K562 (cell line): ENCODE measurements at regions not wholly inside any gene's neighbourhood (a gene's known extent, or its start where the extent isn't known, plus 50 kb on each side); places are given as distances from the start of the nearest gene placed in this dataset.
A peak's percentile ranks its signal among the peaks of the same experiment; 100 is the strongest.

Source experiments
- ATAC-seq: fragments of 200-7000 bp; cut with Tn5 transposase; 3 replicates; pipeline ENCODE4 v1.9.1; 2020; ENCODE audit warnings: moderate library complexity
- BruUV-seq: library from RNA; stranded (reverse); fragments of 400-500 nt; replicated peaks from 2 replicates; lab custom pipeline; 2021; lab: Mats Ljungman, UMichigan
- CTCF ChIA-PET: fragments of 300-600 bp; formaldehyde crosslinking; extraction: SDS; loops from one replicate; lab custom pipeline; 2021; ENCODE audit warnings: low intra/inter-chr PET ratio; lab: Yijun Ruan, JAX
- POLR2A ChIA-PET: fragments of 300-600, 350-650 bp; sonication (Branson Sonifier 250); formaldehyde crosslinking; extraction: SDS; loops from one replicate; lab custom pipeline; 2021; ENCODE audit warnings: antibody characterized with exemption, inconsistent platforms; lab: Yijun Ruan, JAX
- DNase-seq, 4 experiments: peaks; one replicate each; pipeline versions ENCODE4 v3.0.0 to v3.0.0-alpha.2; 2011 to 2018; ENCODE audit warnings: low spot score in 3 of 4, mixed read lengths in 3 of 4; ENCODE audit errors: extremely low read depth in 1 of 4
- FAIRE-seq: peaks from 2 replicates; lab custom pipeline; 2011; peaks lifted over from hg19 to GRCh38; lab: Jason Lieb, UNC
- H2AFZ ChIP-seq: 2 replicates; pipeline ENCODE4 v1.6.0; 2011; ENCODE audit warnings: low read depth, low read length, control low read depth, inconsistent platforms
- H3K27ac ChIP-seq: fragments of 200-600 bp; 3 replicates; pipeline ENCODE4 v1.8.0; 2011; ENCODE audit warnings: low read depth, mild to moderate bottlenecking, control low read depth, inconsistent platforms, low read length, moderate library complexity, mixed read lengths; ENCODE audit errors: extremely low read depth
- H3K27me3 ChIP-seq, 2 experiments: fragments of 300-600 bp in 1 of 2; 2 replicates in 1 of 2; 3 replicates in 1 of 2; pipeline versions ENCODE4 v1.6.0 to v1.8.0; 2011; ENCODE audit warnings: inconsistent platforms in 2 of 2, low read length in 2 of 2, mild to moderate bottlenecking in 1 of 2, mixed read lengths in 1 of 2, moderate library complexity in 1 of 2; ENCODE audit not compliant: control insufficient read depth in 2 of 2, insufficient read depth in 2 of 2
- H3K36me3 ChIP-seq: fragments of 300-600 bp; 3 replicates; pipeline ENCODE4 v1.8.0; 2011; ENCODE audit warnings: mild to moderate bottlenecking, low read length, inconsistent platforms; ENCODE audit not compliant: control insufficient read depth, insufficient read depth
- H3K4me1 ChIP-seq, 2 experiments: fragments of 200-600 bp in 1 of 2; replicated peaks in 1 of 2; 2 replicates in 1 of 2; 3 replicates in 1 of 2; pipeline versions ENCODE4 v1.5.1 to v1.8.0; 2011; ENCODE audit warnings: inconsistent platforms in 2 of 2, low read length in 2 of 2, mild to moderate bottlenecking in 1 of 2, mixed read lengths in 1 of 2, moderate library complexity in 1 of 2; ENCODE audit not compliant: control insufficient read depth in 2 of 2, insufficient read depth in 2 of 2
- H3K4me2 ChIP-seq: 2 replicates; pipeline ENCODE4 v1.6.1; 2011; ENCODE audit warnings: low read length, control low read depth, inconsistent platforms, mixed read lengths; ENCODE audit not compliant: insufficient read depth
- H3K4me3 ChIP-seq: fragments of 200-600 bp; sonication (generic), shearing (Covaris generic); 2 replicates; pipeline ENCODE4 v1.5.1; 2016; ENCODE audit warnings: control low read depth, inconsistent platforms
- H3K79me2 ChIP-seq: fragments of 200-600 bp; 3 replicates; pipeline ENCODE4 v1.8.0; 2011; ENCODE audit warnings: low read length, inconsistent platforms; ENCODE audit not compliant: control insufficient read depth, insufficient read depth
- H3K9ac ChIP-seq, 2 experiments: 2 replicates each; pipeline versions ENCODE4 v1.6.0 to v1.6.1; 2011; ENCODE audit warnings: low read depth in 2 of 2, low read length in 2 of 2, control low read depth in 1 of 2, inconsistent platforms in 1 of 2, mild to moderate bottlenecking in 1 of 2, mixed read lengths in 1 of 2; ENCODE audit not compliant: insufficient read depth in 1 of 2
- H3K9me1 ChIP-seq: one replicate; pipeline ENCODE4 v1.6.0; 2011; ENCODE audit warnings: inconsistent platforms, mild to moderate bottlenecking, low read length, moderate library complexity; ENCODE audit not compliant: control insufficient read depth, insufficient read depth
- H3K9me3 ChIP-seq: replicated peaks from 2 replicates; pipeline ENCODE4 v1.5.1; 2011; ENCODE audit warnings: low read depth, low read length, inconsistent platforms; ENCODE audit not compliant: control insufficient read depth, insufficient read depth
- H4K20me1 ChIP-seq: replicated peaks from 2 replicates; pipeline ENCODE4 v1.6.1; 2011; ENCODE audit warnings: low read length, inconsistent platforms, mixed read lengths; ENCODE audit not compliant: control insufficient read depth, insufficient read depth
- POLR2G ChIP-seq: fragments of 200-400 bp; formaldehyde crosslinking; IDR thresholded peaks from 2 replicates; pipeline ENCODE4 v1.6.1; 2017; ENCODE audit warnings: low read depth, mild to moderate bottlenecking, antibody characterized with exemption, low read length, moderate library complexity
- RFX1 ChIP-seq: fragments of 450-650 bp; IDR thresholded peaks from 2 replicates; pipeline ENCODE4 v1.6.1; 2016; ENCODE audit warnings: mild to moderate bottlenecking, moderate library complexity
- ZNF655 ChIP-seq: fragments of 250-450 bp; sonication (Bioruptor Pico); IDR thresholded peaks from 2 replicates; pipeline ENCODE4 v1.5.0; 2021
- ZZZ3 ChIP-seq: fragments of 450-650 bp; IDR thresholded peaks from 2 replicates; pipeline ENCODE4 v1.6.1; 2016; ENCODE audit warnings: antibody characterized with exemption, mild to moderate bottlenecking, moderate library complexity
- WGBS: fragments of 100-300 bp; shearing (Covaris generic); methylation state at CpG from one replicate; pipeline ENCODE4 v1.1.6; 2016; ENCODE audit warnings: low coverage, mixed read lengths; ENCODE audit not compliant: insufficient coverage; ENCODE audit errors: missing lambda C conversion rate; 5-methylcytosine and 5-hydroxymethylcytosine counted together
- in situ Hi-C: fragments of 300-500 bp; cut with MboI; formaldehyde crosslinking; loops from 4 replicates; pipeline ENCODE4 v1.15.0; 2018; ENCODE audit warnings: inconsistent platforms, mixed read lengths
- intact Hi-C: fragments of 100-400 bp; cut with micrococcal nuclease; formaldehyde crosslinking; loops from 2 replicates; pipeline ENCODE4 v1.14.2; 2022

GRCh38 chr4:68736813-68737212 is 66.4 kb upstream of the UGT2B15 start:
- Histone ChIP-seq H3K4me2 (no peak overlapping the region), H3K36me3 (no peaks in the 10 kb centered on the region), H3K9me1 (no peaks in the 10 kb centered on the region), H3K27me3 (no peaks in the 10 kb centered on the region), H4K20me1 (no peaks in the 10 kb centered on the region), H3K9me3 (no peaks in the 10 kb centered on the region), H3K4me1 (no peaks in the 10 kb centered on the region), H3K9ac (no peak overlapping the region), H3K27ac (no peak overlapping the region), H3K4me3 (no peak overlapping the region), H2AFZ (no peak overlapping the region), H3K79me2 (no peaks in the 10 kb centered on the region)
- ATAC-seq: no peak
- no peak for DNase-seq
- TF ChIP-seq ZZZ3: no peak
- TF ChIP-seq ZNF655 (CRISPR knock-in tag): no peak
- 0% methylated on average over 1 of the region's 1 CpG for WGBS
- in situ Hi-C loops (no loop called here), intact Hi-C loops (no loop called here)
- ChIA-PET POLR2A (no interaction called here), CTCF (no interaction called here)
- no peak for FAIRE-seq
- no TSS peak for BruUV-seq

GRCh38 chr4:68738036-68738435 is 67.6 kb upstream of the UGT2B15 start:
- WGBS: 0% methylated on average over 2 of the region's 2 CpGs
- in situ Hi-C loops (no loop called here), intact Hi-C loops (no loop called here)
- no TSS peak for BruUV-seq
- FAIRE-seq: no peak
- no peaks in the 10 kb centered on the region for H4K20me1 ChIP-seq
- ATAC-seq: no peak
- CTCF ChIA-PET: no interaction called here
- no peak overlapping the region for H3K9ac ChIP-seq
- no peak for DNase-seq
- no peaks in the 10 kb centered on the region for H3K27me3 ChIP-seq
- H3K4me2 ChIP-seq: no peak overlapping the region
- H2AFZ ChIP-seq: no peak overlapping the region
- no peak overlapping the region for H3K4me3 ChIP-seq
- H3K79me2 ChIP-seq: no peaks in the 10 kb centered on the region
- H3K9me3 ChIP-seq: no peaks in the 10 kb centered on the region
- POLR2A ChIA-PET: no interaction called here
- no peaks in the 10 kb centered on the region for H3K4me1 ChIP-seq
- no peaks in the 10 kb centered on the region for H3K36me3 ChIP-seq
- no peaks in the 10 kb centered on the region for H3K9me1 ChIP-seq
- TF ChIP-seq POLR2G: no peak
- peak; percentile 41 for TF ChIP-seq RFX1
- H3K27ac ChIP-seq: no peak overlapping the region
